ENCODE measurements at regions not wholly inside any gene's neighbourhood (a gene's known extent, or its start where the extent isn't known, plus 50 kb on each side); places are given as distances from the start of the nearest gene placed in this dataset.

DNA sequence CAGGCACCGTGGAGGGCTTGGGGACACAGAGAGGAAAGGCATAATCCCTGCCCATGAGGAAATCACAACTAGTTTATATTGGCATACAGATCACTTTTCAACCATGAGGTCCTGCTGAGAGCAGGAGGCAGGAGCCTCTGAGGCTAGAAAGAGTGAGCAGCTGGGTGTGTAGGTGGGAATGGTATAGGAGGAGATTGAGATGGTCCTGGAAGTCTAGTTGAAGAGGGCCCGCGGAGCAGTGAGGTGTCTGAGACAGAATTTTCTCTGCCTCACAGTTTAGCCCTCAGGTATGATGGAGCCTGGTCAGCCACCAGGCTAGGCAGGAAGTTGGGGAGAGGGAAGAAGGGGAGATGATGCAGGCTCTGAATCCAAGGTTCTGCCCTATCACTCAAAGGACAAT lies 54.7 kb upstream of the JDP2 start:
- TF ChIP-seq, protein P1, sequence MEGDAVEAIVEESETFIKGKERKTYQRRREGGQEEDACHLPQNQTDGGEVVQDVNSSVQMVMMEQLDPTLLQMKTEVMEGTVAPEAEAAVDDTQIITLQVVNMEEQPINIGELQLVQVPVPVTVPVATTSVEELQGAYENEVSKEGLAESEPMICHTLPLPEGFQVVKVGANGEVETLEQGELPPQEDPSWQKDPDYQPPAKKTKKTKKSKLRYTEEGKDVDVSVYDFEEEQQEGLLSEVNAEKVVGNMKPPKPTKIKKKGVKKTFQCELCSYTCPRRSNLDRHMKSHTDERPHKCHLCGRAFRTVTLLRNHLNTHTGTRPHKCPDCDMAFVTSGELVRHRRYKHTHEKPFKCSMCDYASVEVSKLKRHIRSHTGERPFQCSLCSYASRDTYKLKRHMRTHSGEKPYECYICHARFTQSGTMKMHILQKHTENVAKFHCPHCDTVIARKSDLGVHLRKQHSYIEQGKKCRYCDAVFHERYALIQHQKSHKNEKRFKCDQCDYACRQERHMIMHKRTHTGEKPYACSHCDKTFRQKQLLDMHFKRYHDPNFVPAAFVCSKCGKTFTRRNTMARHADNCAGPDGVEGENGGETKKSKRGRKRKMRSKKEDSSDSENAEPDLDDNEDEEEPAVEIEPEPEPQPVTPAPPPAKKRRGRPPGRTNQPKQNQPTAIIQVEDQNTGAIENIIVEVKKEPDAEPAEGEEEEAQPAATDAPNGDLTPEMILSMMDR (conservative IDR thresholded peaks at IDR 0.05; ENCODE audit: low read depth in 2 of 2) = no peak
- TF ChIP-seq POLR2AphosphoS5 (IDR thresholded peaks at IDR 0.05; ENCODE audit: low read depth) = no peak
- TF ChIP-seq EZH2 (IDR thresholded peaks at IDR 0.05; ENCODE audit: low read depth, unreplicated experiment) = no peak
- TF ChIP-seq, protein P2, sequence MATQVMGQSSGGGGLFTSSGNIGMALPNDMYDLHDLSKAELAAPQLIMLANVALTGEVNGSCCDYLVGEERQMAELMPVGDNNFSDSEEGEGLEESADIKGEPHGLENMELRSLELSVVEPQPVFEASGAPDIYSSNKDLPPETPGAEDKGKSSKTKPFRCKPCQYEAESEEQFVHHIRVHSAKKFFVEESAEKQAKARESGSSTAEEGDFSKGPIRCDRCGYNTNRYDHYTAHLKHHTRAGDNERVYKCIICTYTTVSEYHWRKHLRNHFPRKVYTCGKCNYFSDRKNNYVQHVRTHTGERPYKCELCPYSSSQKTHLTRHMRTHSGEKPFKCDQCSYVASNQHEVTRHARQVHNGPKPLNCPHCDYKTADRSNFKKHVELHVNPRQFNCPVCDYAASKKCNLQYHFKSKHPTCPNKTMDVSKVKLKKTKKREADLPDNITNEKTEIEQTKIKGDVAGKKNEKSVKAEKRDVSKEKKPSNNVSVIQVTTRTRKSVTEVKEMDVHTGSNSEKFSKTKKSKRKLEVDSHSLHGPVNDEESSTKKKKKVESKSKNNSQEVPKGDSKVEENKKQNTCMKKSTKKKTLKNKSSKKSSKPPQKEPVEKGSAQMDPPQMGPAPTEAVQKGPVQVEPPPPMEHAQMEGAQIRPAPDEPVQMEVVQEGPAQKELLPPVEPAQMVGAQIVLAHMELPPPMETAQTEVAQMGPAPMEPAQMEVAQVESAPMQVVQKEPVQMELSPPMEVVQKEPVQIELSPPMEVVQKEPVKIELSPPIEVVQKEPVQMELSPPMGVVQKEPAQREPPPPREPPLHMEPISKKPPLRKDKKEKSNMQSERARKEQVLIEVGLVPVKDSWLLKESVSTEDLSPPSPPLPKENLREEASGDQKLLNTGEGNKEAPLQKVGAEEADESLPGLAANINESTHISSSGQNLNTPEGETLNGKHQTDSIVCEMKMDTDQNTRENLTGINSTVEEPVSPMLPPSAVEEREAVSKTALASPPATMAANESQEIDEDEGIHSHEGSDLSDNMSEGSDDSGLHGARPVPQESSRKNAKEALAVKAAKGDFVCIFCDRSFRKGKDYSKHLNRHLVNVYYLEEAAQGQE (IDR thresholded peaks at IDR 0.05; ENCODE audit: unreplicated experiment) = no peak
- no peak for TF ChIP-seq CREB1 (CRISPR knock-in tag; IDR thresholded peaks at IDR 0.05; ENCODE audit: low read depth)
- no peak for TF ChIP-seq EZH2phosphoT487 (IDR thresholded peaks at IDR 0.05; ENCODE audit: unreplicated experiment)
- no peak for TF ChIP-seq ZNF462 (CRISPR knock-in tag; IDR thresholded peaks at IDR 0.05)
